ENCODE measurements at regions not wholly inside any gene's neighbourhood (a gene's known extent, or its start where the extent isn't known, plus 50 kb on each side); places are given as distances from the start of the nearest gene placed in this dataset.

- TF ChIP-seq CTCF (IDR thresholded peaks at IDR 0.05; ENCODE audit: low read depth, low read length, poor library complexity, severe bottlenecking) (no peak), EZH2phosphoT487 (IDR thresholded peaks at IDR 0.05; ENCODE audit: borderline replicate concordance, low read length) (no peak)
Observed at GRCh38 chr1:4024811-4025210, 124.7 kb upstream of the C1orf174 start.

All from DOHH2 (cell line).